Calu3 (cell line): ENCODE measurements at regions not wholly inside any gene's neighbourhood (a gene's known extent, or its start where the extent isn't known, plus 50 kb on each side); places are given as distances from the start of the nearest gene placed in this dataset.

Source experiments
- BruUV-seq: library from RNA; stranded (reverse); fragments of 400-500 nt; replicated peaks from 2 replicates; lab custom pipeline; 2021; lab: Mats Ljungman, UMichigan
- CTCF ChIA-PET: fragments of 300-600 bp; sonication (Branson Sonifier 250); formaldehyde crosslinking; loops from one replicate; lab custom pipeline; 2022; ENCODE audit warnings: antibody characterized with exemption; lab: Charles Lee
- DNase-seq: peaks from one replicate; pipeline ENCODE4 v3.0.0; 2022
- H3K27ac Mint-ChIP-seq: one replicate; pipeline ENCODE4 v1.8.0; 2022; ENCODE audit warnings: mixed read lengths; ENCODE audit not compliant: unreplicated experiment
- H3K27me3 Mint-ChIP-seq: one replicate; pipeline ENCODE4 v1.8.0; 2022; ENCODE audit warnings: mixed read lengths; ENCODE audit not compliant: unreplicated experiment
- H3K36me3 Mint-ChIP-seq: one replicate; pipeline ENCODE4 v1.8.0; 2022; ENCODE audit warnings: mild to moderate bottlenecking, moderate library complexity, mixed read lengths; ENCODE audit not compliant: insufficient read depth, unreplicated experiment
- H3K4me1 Mint-ChIP-seq: one replicate; pipeline ENCODE4 v1.8.0; 2022; ENCODE audit warnings: mild to moderate bottlenecking, low read depth, mixed read lengths; ENCODE audit not compliant: unreplicated experiment
- H3K4me3 Mint-ChIP-seq: one replicate; pipeline ENCODE4 v1.8.0; 2022; ENCODE audit warnings: mild to moderate bottlenecking, low read depth, moderate library complexity, mixed read lengths; ENCODE audit not compliant: unreplicated experiment
- H3K9me3 Mint-ChIP-seq: one replicate; pipeline ENCODE4 v1.8.0; 2022; ENCODE audit warnings: low read depth, mixed read lengths; ENCODE audit not compliant: unreplicated experiment
- intact Hi-C: fragments of 100-400 bp; cut with micrococcal nuclease; formaldehyde crosslinking; loops from one replicate; pipeline ENCODE4 v1.10.0; 2022; ENCODE audit not compliant: unreplicated experiment
- TF ChIP-seq, protein P1 (sequence below): fragments of 200-600 bp; IDR thresholded peaks from one replicate; pipeline ENCODE4 v1.8.0; 2022; ENCODE audit warnings: antibody characterized with exemption; ENCODE audit not compliant: unreplicated experiment

DNA sequence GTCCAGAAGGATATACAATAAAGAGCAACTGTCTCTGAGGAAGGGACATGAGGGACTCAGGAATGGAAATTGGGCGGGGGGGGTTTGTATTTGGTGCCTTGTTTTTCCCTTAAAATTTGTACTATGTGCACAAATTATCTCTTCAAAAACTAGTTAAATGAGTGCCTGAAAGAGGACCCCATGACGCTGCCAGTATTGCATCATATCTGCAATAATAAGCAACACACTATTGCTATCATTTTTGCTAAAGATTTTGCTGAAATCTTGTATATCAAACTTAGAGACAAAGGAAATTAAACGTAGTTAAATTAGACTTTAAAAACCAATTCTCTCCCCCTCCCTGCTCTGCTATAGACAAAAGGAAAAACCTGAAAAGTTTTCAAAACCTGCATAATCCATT lies 89.7 kb upstream of the SLC30A5 start:
- no TSS peak for BruUV-seq
- Mint-ChIP-seq H3K4me1 (no peaks in the 10 kb centered on the region), H3K4me3 (no peak overlapping the region), H3K27ac (no peak overlapping the region), H3K36me3 (no peaks in the 10 kb centered on the region), H3K9me3 (no peaks in the 10 kb centered on the region), H3K27me3 (peaks cover 12% of the 10 kb centered on the region)
- no peak for DNase-seq
- CTCF ChIA-PET = interaction anchor here (0.7 kb wide), 1 partner anchor 225 kb away, joined by 8 read pairs; no protein-coding TSS in a partner anchor
- TF ChIP-seq, protein P1, sequence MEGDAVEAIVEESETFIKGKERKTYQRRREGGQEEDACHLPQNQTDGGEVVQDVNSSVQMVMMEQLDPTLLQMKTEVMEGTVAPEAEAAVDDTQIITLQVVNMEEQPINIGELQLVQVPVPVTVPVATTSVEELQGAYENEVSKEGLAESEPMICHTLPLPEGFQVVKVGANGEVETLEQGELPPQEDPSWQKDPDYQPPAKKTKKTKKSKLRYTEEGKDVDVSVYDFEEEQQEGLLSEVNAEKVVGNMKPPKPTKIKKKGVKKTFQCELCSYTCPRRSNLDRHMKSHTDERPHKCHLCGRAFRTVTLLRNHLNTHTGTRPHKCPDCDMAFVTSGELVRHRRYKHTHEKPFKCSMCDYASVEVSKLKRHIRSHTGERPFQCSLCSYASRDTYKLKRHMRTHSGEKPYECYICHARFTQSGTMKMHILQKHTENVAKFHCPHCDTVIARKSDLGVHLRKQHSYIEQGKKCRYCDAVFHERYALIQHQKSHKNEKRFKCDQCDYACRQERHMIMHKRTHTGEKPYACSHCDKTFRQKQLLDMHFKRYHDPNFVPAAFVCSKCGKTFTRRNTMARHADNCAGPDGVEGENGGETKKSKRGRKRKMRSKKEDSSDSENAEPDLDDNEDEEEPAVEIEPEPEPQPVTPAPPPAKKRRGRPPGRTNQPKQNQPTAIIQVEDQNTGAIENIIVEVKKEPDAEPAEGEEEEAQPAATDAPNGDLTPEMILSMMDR = no peak
- intact Hi-C loops = no loop called here

DNA sequence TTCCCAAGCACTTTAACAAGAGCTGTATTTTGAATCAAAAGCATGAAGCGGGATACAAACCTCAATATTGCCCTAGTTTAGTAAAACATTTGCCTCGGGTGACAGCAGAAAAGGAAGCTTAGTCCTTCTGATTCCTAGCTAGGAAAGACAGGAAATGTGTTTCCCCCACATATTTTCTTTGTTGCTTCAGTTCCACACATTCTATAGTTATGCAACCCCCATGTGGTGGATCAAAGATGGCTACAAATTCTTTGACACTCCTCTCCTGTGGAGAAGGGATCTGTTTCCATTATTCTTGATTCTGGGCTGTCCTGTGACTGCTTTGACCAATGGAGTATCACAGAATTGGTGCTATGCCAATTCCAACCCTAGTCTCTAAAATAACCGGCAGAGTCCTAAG lies 89.1 kb upstream of the SLC30A5 start:
- Mint-ChIP-seq H3K4me1 (no peaks in the 10 kb centered on the region), H3K4me3 (no peak overlapping the region), H3K9me3 (no peaks in the 10 kb centered on the region), H3K36me3 (no peaks in the 10 kb centered on the region), H3K27ac (no peak overlapping the region), H3K27me3 (peaks cover 12% of the 10 kb centered on the region)
- intact Hi-C loops = no loop called here
- CTCF ChIA-PET = no interaction called here
- no peak for DNase-seq
- TF ChIP-seq, protein P1 = no peak
- no TSS peak for BruUV-seq

DNA sequence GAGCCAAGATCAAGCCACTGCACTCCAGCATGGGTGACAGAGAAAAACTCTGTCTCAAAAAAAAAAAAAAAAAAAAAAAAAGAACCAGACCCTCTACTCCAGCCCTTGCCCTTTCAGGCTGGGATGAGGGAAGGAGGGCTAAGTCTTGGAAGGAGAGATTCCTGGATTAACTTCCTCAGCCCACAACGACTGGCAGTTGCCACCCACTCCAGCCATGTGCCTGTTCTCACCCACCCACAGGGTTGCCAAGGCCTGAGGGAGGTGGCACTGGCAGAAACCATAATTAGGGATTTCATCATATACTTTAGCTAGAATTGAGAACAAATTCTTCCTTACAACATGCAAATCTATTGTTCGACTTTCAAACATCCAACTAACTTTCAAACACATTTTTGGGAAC lies 87.8 kb upstream of the SLC30A5 start:
- intact Hi-C loops = no loop called here
- Mint-ChIP-seq H3K27me3 (peaks cover 12% of the 10 kb centered on the region), H3K9me3 (no peaks in the 10 kb centered on the region), H3K27ac (no peak overlapping the region), H3K36me3 (no peaks in the 10 kb centered on the region), H3K4me3 (no peak overlapping the region), H3K4me1 (no peaks in the 10 kb centered on the region)
- no peak for DNase-seq
- TF ChIP-seq, protein P1 = no peak
- CTCF ChIA-PET = no interaction called here
- no TSS peak for BruUV-seq

DNA sequence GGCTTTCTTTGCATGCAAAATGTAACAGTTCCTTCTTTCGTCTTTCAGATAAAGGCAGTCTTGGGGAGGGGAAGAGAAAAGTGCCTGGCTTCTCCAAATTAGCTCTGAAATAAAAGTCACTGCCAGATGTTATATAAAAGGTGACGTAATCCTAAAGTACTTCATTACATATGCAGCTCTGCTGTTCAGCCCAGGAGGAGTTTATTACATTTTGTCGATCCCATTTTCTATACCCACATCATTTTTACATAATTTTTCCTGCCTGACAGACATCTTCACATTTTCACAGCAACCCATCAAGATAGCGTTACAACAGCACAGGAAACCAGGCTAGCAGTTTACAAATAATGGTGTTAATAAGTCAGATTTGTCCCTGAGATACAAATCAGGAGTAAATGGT lies 86.7 kb upstream of the SLC30A5 start:
- no peaks in the 10 kb centered on the region for H3K9me3 Mint-ChIP-seq
- no peaks in the 10 kb centered on the region for H3K4me1 Mint-ChIP-seq
- peaks cover 12% of the 10 kb centered on the region for H3K27me3 Mint-ChIP-seq
- no peak overlapping the region for H3K4me3 Mint-ChIP-seq
- DNase-seq = no peak
- TF ChIP-seq, protein P1 = no peak
- CTCF ChIA-PET = no interaction called here
- no peak overlapping the region for H3K27ac Mint-ChIP-seq
- BruUV-seq = no TSS peak
- intact Hi-C loops = loop anchor here (1.0 kb wide), 1 partner anchor 719 kb away; no protein-coding TSS in a partner anchor
- no peaks in the 10 kb centered on the region for H3K36me3 Mint-ChIP-seq
